NCI-H146 treated with DMSO at 0.1 percent for 48 hours (cell line): ENCODE measurements at regions not wholly inside any gene's neighbourhood (a gene's known extent, or its start where the extent isn't known, plus 50 kb on each side); places are given as distances from the start of the nearest gene placed in this dataset.
"Not testable (repeated sequence)": the region's sequence is repeated elsewhere in the genome, so short reads cannot be mapped to it uniquely, and the experiment has no call there.

Source experiments
- DNase-seq: peaks from one replicate; lab custom pipeline; 2025; ENCODE audit not compliant: unreplicated experiment; lab: John Stamatoyannopoulos, UW

DNA sequence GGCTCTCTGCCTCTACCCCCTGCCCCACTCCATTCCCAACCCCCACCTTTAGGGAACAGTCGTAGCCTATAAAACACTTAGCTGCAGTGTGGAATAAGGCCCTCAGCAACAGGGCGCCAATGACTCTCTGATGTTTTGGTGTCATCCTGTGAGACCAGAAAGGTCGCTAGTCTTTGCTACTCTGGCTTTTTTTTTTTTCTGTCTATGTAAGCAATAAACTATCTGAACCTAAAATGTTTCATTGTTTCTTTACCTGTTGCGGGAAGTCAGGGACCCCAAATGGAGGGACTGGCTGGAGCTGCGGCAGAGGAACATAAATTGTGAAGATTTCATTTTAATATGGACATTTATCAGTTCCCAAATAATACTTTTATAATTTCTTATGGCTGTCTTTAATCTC lies 154.6 kb downstream of the COPS8 start:
- no peak for DNase-seq

DNA sequence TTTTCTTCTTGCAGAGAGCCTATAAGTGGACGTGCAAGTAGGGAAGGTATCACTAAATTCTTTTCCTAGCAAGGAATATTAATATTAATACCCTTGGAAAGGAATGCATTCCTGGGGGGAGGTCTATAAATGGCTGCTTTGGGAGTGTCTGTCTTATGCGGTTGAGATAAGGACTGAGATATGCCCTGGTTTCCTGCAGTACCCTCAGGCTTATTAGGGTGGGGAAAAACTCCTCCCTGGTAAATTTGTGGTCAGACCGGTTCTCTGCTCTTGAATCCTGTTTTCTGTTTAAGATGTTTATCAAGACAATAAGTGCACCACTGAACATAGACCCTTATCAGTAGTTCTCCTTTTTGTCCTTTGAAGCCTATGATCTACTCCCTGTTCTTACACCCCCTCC lies 155.2 kb downstream of the COPS8 start:
- DNase-seq, result not testable (repeated sequence)

DNA sequence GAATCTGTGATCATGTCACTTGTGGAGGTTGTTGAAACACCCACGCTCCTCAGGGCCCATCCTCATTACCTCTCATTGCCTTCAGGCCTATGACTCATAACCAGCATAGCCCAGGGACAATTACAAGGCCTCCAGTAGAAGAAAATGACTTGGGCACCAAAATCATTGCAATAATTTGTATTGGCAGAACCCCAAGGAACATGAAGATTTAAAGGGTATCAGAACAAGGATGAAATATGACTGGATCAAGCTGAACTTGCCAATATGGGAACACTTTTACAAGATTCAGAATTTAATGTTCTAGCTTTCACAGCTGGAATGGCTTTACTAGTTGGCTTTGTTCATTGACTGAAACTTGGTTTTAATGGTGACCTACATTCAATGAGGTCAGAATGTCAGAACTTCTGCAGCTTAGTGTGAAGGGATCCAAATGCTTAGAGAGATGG lies 156.4 kb downstream of the COPS8 start:
- no peak for DNase-seq

DNA sequence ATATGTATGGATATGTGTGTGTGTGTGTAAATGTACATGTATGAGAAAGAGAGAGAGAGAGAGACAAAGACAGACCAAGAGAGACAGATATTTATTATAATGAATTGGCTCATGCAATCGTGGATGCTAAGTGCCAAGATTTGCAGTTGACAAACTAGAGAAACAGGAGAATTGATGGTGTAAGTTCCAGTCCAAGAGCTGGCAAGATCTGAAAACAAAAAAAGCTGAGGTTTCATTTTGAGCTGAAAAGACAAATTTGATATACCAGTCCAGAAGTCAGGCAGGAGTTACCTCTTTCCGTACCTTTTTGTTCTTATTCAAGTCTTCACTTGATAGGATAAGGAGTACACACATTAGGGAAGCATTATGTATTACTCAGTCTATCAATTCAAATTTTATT lies 157.8 kb downstream of the COPS8 start:
- DNase-seq, result no peak

DNA sequence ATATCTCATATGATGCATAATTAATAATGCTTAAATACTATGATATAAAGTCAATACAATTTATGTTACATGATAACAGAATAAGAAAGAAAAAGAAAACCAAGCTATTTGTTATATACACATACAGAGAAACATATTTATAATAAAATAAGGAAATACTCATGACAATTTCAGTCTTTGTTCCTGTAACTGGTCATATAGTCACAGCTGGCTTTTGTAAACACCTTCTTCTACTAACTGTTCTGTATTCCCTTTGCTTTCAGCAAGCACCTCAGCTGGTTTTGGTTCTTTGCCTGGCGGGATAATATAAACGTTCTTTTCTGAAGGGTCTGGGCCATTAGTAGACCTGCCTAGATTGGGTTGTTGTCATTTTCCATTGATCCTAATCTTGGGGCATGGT lies 158.5 kb downstream of the COPS8 start:
- no peak for DNase-seq

DNA sequence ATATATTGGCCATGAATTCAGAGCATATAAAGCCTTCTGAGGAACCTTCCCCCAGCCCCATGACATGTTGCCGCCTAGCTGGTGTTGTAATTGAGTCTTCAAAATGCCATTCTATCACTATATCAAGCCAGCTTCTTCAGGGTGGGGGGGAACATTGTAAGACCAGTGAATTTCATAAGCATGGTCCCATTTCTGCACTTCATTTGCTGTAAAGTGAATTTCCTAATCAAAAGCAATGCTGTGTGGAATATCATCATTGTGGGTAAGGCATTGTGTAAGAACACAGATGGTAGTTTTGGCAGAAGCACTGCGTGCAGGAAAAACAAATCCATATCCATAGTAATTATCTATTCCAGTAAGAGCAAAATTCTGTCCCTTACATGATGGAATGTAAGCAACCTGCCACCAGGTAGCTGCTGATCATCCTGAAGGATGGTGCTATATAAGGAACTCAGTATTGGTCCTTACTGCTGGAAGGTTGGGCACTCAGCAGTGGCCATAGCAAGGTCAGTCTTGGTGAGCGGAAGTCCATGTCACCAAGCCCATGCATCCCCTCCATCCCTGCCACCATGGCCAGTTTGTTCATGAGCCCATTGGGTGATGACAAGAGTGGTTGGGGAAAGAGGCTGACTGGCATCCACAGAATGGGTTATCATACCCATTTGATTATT lies 159.4 kb downstream of the COPS8 start:
- DNase-seq, result no peak

DNA sequence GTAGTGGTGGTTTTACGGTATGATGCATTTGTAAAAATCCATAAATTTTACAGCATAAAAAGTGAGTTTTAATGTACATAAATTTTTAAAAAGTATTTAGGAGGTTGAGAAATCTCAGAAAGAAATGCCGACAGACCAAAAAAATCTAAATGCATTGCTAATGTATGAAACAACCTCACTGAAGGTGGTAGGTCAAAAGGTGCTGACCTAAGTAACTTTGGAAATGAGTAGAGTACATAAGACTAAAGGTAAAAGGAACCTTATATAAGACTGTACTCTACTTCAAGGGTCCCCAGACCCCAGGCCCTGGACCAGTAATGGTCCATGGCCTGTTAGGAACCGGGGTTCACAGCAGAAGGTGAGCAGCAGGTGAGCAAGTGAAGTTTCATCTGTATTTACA lies 163.4 kb downstream of the COL6A3 start:
- DNase-seq, result no peak

DNA sequence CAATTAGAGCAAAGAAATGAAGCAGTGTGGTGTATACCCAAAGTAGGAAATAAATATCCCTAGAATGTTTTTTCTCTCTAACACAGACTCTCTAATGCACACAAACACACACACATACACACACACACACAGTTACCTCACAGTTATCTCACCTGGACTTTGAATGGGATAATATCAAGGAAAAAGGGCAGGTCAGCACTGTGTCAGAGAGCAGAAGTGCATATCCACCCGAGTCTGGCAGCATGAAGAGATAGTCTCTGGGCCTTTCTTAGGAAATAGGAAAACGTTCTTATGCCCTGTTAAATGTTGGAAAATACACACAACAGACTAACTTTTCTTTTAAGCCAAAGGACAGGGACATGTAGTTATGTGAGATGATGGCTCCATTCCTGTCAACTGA lies 162.0 kb downstream of the COL6A3 start:
- no peak for DNase-seq

DNA sequence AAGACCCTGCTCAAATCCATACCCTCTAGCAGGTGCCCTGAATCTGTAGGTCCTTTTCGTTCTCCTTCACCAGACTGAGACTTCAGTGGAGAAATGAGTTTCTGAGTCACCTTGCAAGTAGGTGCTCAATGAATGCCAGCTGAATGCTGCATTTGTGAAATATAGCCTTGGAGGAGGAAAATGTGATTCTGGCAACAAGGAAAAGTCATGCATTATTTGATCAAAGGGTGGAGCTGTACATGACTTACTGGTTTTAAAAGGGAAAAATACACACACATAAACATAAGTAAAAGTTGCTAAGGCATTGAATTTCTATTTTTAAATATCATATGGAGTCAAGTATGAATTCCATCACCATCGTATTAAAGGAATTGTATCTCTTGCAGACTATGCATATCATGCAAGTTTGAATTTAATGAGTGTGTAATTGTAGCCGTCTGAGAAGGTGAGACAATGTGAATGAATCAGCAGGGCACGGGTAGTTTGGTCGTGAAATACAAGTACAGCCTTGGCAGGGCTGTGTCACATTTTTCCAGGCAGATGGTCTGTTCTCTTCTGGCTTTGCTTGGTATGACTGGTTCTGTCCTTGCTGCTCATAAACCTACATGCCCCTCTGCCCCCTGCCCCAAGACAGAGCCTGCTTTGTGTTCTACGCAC lies 160.8 kb downstream of the COL6A3 start:
- no peak for DNase-seq

DNA sequence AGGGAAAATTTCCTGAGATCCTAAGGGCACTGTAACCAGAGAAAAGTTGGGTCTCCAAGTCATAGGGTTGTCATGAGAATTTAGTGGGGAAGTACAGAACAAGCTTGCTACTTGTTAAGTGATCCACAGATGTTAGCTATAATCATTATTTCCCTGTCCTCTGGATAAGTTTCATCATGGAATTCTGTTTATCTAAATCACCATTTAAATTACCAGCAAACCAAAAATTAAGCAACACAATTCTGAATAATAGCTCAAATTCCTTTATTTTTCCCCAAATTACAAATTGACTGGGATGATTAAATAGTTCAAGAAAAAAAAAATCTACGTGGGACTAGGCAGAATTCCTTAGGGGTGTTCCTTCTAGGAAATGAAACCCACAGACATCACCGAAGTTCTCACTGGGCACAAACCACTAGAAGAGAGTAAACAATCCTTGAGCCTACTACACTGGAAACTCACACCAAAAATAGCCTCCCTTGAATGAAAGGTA lies 159.5 kb downstream of the COL6A3 start:
- no peak for DNase-seq

DNA sequence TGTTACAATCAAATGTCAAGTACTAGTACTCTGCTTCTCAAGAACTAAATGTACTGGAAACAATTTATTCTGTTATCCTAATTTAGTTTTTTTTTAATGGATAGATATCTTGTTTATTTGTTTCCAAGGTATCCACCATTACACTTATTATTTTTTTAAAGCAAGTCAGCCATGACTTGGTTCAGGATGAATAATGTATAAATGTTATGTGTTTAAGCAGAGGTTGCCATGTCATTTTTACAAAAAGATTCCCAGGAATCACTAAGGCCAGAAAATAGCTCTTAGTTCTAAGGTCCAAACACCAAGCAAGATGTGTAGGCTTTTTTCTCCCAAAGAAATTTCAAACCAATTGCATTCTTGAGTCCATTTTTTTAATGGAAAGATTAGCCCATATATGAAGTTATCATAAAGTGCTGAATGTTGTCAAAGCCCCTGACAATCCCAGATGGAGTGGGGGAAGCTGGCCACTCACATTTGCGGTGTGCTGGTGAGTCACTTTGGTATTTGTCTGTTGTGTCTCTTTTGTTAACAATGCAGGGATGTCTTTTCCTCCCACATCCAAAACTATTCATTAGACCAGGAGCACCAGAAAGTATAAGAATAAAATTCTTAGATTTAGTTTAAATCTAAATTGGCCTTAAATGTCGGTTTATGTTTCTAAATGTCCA lies 158.9 kb downstream of the COL6A3 start:
- DNase-seq, result no peak

DNA sequence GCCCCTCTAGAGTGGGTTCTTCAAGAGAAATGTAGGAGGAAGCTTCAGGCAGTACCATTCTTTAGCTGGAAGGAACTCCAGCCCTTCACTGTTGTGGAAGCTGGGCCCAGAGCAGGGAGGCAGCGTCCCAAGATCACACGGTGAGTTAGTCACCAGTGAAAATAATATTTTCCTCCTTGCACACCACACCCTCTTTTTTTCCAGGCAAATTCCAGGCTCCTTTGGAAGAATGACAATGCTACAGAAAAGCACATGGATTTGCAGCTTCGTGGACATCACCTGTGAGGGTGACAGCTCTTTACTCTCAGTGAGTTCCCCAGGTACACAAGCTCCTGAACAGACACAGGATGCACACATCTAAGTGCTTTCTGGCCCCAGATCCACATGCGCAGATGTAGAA lies 157.1 kb downstream of the COL6A3 start:
- no peak for DNase-seq

DNA sequence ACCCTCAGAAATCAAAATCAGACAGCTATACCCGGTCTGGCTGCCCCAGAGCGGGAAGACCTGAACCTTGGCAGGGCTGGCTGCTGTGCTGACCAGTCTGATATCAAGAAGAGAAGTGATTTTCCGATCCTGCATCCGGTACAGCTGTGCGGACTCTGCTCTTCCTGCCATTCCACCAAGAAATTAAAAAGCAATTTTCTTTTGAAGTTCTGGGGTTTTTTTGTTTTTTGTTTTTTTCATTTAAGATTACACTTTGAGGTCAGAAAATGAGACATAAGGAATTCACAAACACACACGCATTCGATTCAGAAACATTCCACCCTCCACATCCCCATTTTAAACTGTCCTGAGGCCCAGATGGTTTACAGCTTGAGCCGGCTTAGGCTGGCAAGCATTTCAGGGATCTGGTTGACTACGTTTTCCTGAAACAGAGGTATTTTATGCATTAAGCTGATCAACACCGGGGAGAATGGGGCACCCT lies 156.5 kb downstream of the COL6A3 start:
- DNase-seq, result no peak

DNA sequence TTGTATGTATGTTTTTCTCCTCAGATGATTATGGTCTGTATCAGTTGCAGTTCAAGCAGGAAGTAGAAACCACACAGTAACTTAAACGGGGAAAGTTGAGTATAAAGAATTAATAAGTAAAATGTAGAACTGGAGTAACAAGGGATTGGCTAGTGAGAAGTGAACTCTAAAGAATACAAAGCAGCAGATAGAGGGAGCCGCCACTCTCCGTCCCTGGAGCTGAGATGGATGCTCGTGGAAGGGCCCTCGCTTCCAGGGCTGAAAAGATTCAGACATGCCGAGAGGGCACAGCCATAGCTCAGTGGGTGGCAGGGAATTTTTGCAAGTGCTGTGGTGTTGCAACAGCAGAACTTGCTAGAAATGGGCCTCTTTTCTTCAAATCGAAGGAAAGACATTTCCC lies 155.8 kb downstream of the COL6A3 start:
- no peak for DNase-seq

DNA sequence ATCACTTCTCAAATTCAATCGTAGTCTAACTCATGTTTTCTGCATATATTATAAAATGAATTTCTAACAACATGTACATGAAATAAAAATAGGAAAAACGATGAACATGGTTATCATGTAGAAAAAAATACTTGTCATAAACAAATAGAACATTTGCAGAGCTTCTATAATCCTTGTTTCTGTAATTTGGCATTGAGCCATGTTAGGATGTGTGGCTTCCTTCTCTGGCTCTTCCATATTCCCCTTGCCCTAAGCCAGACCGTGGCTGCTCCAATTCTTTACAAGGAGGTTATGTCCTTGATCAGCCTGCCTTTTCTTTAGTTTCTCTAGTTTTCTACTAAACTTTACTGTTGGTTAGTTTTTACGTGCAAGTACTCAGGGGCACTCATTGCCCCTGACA lies 155.3 kb downstream of the COL6A3 start:
- no peak for DNase-seq

DNA sequence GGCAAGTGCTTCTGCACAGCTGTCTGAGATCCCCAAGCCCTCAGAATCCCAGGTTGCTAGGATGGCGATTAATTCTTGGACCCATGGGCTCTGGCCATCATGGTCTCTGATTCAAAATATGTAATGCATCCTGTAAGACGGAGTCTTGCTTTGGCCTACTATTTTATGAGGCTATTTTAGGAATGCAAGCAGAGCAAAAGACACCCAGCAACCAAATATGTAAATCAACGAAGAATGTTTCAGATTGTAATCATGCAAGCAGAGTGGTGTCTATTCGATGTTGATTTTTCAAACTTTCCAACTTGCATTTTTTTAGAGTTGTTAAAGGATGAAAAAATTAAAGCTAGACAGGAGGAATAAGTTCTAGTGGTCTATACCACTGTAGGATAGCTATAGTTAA lies 154.8 kb downstream of the COL6A3 start:
- DNase-seq, result no peak

DNA sequence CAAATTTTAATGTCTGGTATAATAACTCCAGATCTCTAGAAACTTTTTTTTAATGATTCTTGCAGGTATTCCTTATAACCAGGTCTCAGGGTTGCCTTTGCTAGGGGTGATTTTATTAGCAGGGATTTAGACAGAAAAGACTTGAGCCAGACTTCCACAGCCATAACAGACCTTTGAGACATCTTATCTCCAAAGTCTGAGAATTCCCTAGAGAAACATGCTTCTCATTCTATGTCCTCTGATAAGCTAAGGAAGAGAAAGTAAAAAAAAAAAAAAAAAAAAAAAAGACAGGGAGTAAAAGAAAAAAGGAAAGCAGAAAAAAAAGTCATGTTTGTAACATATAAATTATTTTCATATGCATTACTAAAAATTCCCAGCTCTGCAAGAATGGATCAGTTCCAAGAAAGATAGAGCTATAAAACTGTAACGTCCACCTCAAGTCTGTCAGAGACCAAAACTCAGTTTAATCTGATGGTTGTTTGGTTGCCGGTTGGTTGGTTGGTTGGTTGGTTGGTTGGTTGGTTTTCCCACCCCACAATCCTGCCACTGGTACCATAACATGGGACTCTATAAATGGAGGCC lies 153.8 kb downstream of the COL6A3 start:
- no peak for DNase-seq

DNA sequence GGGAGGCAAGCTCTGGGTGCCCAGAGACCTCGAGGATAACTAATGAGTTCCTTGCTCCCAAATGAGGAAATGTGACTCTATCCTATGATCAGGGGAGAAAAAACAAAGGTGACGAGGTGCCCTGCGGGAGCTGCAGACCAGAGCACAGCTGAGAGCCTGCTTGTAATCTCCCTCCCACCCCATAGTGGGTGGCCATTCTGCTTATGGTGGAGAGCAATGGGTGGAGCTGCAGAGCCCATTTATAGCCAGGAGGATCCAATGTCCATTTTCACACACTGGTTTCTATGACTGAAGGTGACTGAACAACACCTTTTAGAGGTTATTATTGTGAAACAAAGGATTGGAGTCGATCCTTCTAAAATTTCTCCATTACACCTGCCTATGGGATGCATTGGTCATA lies 153.3 kb downstream of the COL6A3 start:
- no peak for DNase-seq

DNA sequence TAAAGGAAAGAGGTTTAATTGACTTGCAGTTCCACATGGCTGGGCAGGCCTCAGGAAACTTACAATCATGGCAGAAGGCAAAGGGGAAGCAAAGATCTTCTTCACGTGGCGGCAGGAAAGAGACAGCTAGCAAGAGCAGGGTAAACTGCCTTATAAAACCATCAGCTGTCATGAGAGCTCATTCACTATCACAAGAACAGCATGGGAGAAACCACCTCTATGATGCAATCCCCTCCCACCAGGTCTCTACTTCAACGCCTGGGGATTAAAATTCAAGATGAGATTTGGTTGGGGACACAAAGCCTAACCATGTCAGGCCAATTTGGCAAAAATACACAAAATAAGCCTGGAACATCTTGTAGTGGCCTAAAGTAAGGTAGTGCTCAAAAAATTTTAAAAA lies 152.6 kb downstream of the COL6A3 start:
- DNase-seq, result no peak

DNA sequence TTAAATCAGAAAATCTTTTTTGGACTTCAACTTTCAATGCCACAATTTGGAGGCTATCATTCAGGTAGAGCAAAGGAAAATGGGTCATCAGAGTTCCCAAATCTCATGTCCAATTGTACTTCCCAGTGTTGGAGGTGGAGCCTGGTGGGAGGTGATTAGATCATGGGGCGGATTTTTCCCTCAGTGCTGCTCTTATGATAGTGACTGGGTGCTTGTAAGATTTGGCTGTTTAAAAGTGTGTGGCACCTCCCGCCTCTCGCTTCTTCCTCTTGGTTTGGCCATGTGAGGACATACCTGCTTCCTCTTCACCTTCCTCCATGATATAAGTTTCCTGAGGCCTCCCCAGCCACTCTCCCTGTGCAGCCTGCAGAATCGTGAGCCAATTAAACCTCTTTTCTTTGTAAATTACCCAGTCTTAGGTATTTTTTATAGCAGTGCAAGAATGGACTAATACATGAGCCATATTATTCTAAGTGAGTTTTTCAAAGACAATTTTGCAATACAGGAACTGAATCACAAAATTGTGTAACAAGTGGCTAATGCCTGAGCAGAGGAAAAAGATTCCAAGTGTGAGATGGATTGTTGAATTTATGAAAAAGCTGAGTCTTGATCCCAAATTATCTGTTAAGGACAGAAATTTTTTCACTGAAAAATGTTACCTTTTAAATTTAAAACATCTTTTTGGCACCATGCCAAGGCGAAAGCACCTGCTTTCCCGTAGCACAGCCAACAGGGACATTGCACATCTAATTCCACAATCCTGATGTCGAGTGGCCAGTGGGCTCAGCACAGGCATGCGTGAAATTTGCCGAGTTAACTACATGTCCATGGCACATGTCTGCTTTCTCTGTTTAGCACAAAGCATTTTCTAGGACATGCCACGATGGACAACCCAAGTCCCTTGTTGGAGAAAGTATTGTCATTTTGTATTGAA lies 150.9 kb downstream of the COL6A3 start:
- no peak for DNase-seq
